ENCODE measurements at regions not wholly inside any gene's neighbourhood (a gene's known extent, or its start where the extent isn't known, plus 50 kb on each side); places are given as distances from the start of the nearest gene placed in this dataset.
"Not testable (repeated sequence)": the region's sequence is repeated elsewhere in the genome, so short reads cannot be mapped to it uniquely, and the experiment has no call there.

GRCh38 chr5:124504081-124504916 lies 242.1 kb downstream of the ZNF608 start:
- no peak overlapping the region for H3K4me3 Mint-ChIP-seq (ENCODE audit: low read depth)
- H3K27ac Mint-ChIP-seq: no peak overlapping the region
- H3K36me3 Mint-ChIP-seq (ENCODE audit: insufficient read depth): no peaks in the 10 kb centered on the region
- peaks cover 15% of the 10 kb centered on the region for H3K4me1 Mint-ChIP-seq (ENCODE audit: low read depth)
- DNase-seq (ENCODE audit: low spot score, unreplicated experiment): no peak
- H3K27me3 Mint-ChIP-seq: no peaks in the 10 kb centered on the region
- no peaks in the 10 kb centered on the region for H3K9me3 Mint-ChIP-seq (ENCODE audit: low read depth)
- TF ChIP-seq, protein P1, sequence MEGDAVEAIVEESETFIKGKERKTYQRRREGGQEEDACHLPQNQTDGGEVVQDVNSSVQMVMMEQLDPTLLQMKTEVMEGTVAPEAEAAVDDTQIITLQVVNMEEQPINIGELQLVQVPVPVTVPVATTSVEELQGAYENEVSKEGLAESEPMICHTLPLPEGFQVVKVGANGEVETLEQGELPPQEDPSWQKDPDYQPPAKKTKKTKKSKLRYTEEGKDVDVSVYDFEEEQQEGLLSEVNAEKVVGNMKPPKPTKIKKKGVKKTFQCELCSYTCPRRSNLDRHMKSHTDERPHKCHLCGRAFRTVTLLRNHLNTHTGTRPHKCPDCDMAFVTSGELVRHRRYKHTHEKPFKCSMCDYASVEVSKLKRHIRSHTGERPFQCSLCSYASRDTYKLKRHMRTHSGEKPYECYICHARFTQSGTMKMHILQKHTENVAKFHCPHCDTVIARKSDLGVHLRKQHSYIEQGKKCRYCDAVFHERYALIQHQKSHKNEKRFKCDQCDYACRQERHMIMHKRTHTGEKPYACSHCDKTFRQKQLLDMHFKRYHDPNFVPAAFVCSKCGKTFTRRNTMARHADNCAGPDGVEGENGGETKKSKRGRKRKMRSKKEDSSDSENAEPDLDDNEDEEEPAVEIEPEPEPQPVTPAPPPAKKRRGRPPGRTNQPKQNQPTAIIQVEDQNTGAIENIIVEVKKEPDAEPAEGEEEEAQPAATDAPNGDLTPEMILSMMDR (IDR thresholded peaks at IDR 0.05; ENCODE audit: unreplicated experiment): no peak

- Mint-ChIP-seq H3K36me3 (ENCODE audit: insufficient read depth) (no peaks in the 10 kb centered on the region), H3K4me1 (ENCODE audit: low read depth) (peaks cover 19% of the 10 kb centered on the region), H3K9me3 (ENCODE audit: low read depth) (peaks cover under 1% of the 10 kb centered on the region), H3K27me3 (no peaks in the 10 kb centered on the region), H3K4me3 (ENCODE audit: low read depth) (no peak overlapping the region), H3K27ac (no peak overlapping the region)
- DNase-seq (ENCODE audit: low spot score, unreplicated experiment): no peak
- TF ChIP-seq, protein P1 (IDR thresholded peaks at IDR 0.05; ENCODE audit: unreplicated experiment): no peak
Observed at GRCh38 chr5:124502551-124502950, 243.9 kb downstream of the ZNF608 start.

DNA sequence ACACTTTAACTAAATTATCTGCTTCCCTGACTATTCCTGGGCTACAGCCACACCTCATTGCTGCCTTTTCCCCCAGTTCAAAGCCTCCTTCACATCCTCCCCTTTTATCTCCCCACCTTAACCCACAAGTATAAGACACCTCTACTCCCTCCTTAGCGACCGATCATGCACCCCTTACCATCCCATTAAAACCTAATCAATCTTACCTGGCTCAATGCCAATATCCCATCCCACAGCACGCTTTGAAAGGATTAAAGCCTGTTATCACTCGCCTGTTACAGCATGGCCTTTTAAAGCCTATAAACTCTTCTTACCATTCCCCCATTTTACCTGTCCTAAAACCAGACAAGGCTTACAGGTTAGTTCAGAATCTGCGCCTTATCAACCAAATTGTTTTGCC lies 246.6 kb downstream of the ZNF608 start:
- H3K36me3 Mint-ChIP-seq (ENCODE audit: insufficient read depth); H3K4me3 Mint-ChIP-seq (ENCODE audit: low read depth): not testable (repeated sequence)

DNA sequence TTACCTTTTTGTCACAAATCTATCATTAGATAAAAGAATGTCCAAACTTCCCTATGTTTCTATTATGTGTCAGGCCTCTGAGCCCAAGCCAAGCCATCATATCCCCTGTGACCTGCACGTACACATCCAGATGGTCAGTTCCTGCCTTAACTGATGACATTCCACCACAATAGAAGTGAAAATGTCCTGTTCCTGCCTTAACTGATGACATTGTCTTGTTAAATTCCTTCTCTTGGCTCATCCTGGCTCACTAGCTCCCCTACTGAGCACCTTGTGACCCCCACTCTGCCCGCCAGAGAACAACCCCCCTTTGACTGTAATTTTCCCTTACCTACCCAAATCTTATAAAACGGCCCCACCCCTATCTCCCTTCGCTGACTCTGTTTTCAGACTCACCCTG lies 249.5 kb downstream of the ZNF608 start:
- not testable (repeated sequence) for H3K36me3 Mint-ChIP-seq (ENCODE audit: insufficient read depth); H3K27me3 Mint-ChIP-seq; DNase-seq (ENCODE audit: low spot score, unreplicated experiment); H3K9me3 Mint-ChIP-seq (ENCODE audit: low read depth); H3K4me3 Mint-ChIP-seq (ENCODE audit: low read depth)
- H3K4me1 Mint-ChIP-seq (ENCODE audit: low read depth): peaks cover 15% of the 10 kb centered on the region
- peak overlapping the region; percentile 3 for H3K27ac Mint-ChIP-seq

More for the DNA sequence above, 246.6 kb downstream of the ZNF608 start:
- H3K9me3 Mint-ChIP-seq (ENCODE audit: low read depth); H3K27ac Mint-ChIP-seq; DNase-seq (ENCODE audit: low spot score, unreplicated experiment); H3K27me3 Mint-ChIP-seq: not testable (repeated sequence)
- peaks cover 17% of the 10 kb centered on the region for H3K4me1 Mint-ChIP-seq (ENCODE audit: low read depth)

DNA sequence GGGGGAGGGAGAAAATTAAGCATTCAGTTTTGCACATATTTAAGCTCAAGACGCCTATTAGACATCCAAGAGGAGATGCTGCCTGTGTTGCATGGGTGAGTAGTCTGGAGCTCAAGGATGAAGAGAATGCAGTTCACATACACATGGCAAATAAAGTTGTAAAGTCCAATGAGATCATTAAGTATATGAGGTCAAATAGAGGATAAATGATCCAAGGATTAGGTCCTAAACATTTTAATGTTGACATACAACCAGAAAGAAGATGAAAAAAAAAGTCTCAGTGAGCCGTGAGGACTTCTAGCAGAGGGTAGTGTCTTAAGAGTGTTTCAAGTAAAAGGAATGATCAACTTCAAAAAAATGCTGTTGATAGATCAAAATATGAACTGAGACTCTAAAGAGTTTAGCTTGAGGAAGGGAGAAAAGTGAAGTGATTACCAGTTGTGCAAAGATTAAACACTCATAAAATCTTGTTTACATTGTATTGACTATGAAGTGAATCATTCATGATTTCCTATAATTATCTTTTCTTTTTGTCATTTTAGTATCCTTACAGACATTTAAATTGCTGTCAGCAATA lies 251.8 kb downstream of the ZNF608 start:
- Mint-ChIP-seq H3K27me3 (no peaks in the 10 kb centered on the region), H3K4me1 (ENCODE audit: low read depth) (peaks cover 6% of the 10 kb centered on the region), H3K27ac (no peak overlapping the region), H3K4me3 (ENCODE audit: low read depth) (no peak overlapping the region), H3K36me3 (ENCODE audit: insufficient read depth) (peaks cover 5% of the 10 kb centered on the region), H3K9me3 (ENCODE audit: low read depth) (peaks cover 16% of the 10 kb centered on the region)
- TF ChIP-seq, protein P1 (IDR thresholded peaks at IDR 0.05; ENCODE audit: unreplicated experiment): no peak
- no peak for DNase-seq (ENCODE audit: low spot score, unreplicated experiment)

- Mint-ChIP-seq H3K4me1 (ENCODE audit: low read depth) (peaks cover 3% of the 10 kb centered on the region), H3K27ac (no peak overlapping the region), H3K9me3 (ENCODE audit: low read depth) (peaks cover 20% of the 10 kb centered on the region), H3K4me3 (ENCODE audit: low read depth) (no peak overlapping the region), H3K36me3 (ENCODE audit: insufficient read depth) (peaks cover 5% of the 10 kb centered on the region), H3K27me3 (no peaks in the 10 kb centered on the region)
- TF ChIP-seq, protein P1 (IDR thresholded peaks at IDR 0.05; ENCODE audit: unreplicated experiment): no peak
- DNase-seq (ENCODE audit: low spot score, unreplicated experiment): no peak
Observed at GRCh38 chr5:124492444-124493224, 253.8 kb downstream of the ZNF608 start.

DNA sequence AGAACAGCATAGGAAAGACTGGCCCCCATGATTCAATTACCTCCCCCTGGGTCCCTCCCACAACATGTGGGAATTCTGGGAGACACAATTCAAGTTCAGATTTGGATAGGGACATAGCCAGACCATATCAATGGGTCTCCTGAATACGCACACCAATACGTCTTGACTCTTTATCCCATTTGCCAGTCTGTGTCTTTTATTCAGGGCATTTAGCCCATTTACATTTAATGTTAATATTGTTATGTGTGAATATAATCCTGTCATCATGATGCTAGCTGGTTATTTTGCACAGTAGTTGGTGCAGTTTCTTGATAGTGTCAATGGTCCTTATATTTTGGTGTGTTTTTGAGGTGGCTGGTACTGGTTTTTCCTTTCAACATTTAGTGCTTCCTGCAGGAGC lies 256.1 kb downstream of the ZNF608 start:
- peaks cover 22% of the 10 kb centered on the region for H3K9me3 Mint-ChIP-seq (ENCODE audit: low read depth)
- not testable (repeated sequence) for H3K4me3 Mint-ChIP-seq (ENCODE audit: low read depth); H3K27ac Mint-ChIP-seq; H3K4me1 Mint-ChIP-seq (ENCODE audit: low read depth); H3K27me3 Mint-ChIP-seq; DNase-seq (ENCODE audit: low spot score, unreplicated experiment); H3K36me3 Mint-ChIP-seq (ENCODE audit: insufficient read depth)
